Neural progenitor cell (in vitro differentiated cells): ENCODE measurements at regions not wholly inside any gene's neighbourhood (a gene's known extent, or its start where the extent isn't known, plus 50 kb on each side); places are given as distances from the start of the nearest gene placed in this dataset.

Experiments
- DNase-seq: peaks from one replicate; pipeline ENCODE4 v3.0.0-alpha.2; 2016; ENCODE audit warnings: low spot score
- H2AFZ ChIP-seq: fragments of 200-600 bp; sonication (generic); replicated peaks from 2 replicates; pipeline ENCODE4 v1.6.1; 2016; ENCODE audit warnings: antibody characterized with exemption
- H3F3A ChIP-seq: fragments of 200-600 bp; sonication (generic); 2 replicates; pipeline ENCODE4 v1.6.1; 2016; ENCODE audit warnings: antibody characterized with exemption, low read depth
- H3K27ac ChIP-seq: fragments of 200-600 bp; sonication (generic); 2 replicates; pipeline ENCODE4 v1.5.1; 2016; ENCODE audit warnings: mild to moderate bottlenecking
- H3K27me3 ChIP-seq: fragments of 200-600 bp; sonication (generic); 2 replicates; pipeline ENCODE4 v1.6.1; 2016; ENCODE audit warnings: mild to moderate bottlenecking, moderate library complexity
- H3K36me3 ChIP-seq: fragments of 200-600 bp; sonication (generic); 2 replicates; pipeline ENCODE4 v1.5.1; 2016
- H3K4me1 ChIP-seq: fragments of 200-600 bp; sonication (generic); 2 replicates; pipeline ENCODE4 v1.6.1; 2016; ENCODE audit warnings: mixed run types
- H3K4me2 ChIP-seq: fragments of 200-600 bp; sonication (generic); 2 replicates; pipeline ENCODE4 v1.6.1; 2016
- H3K4me3 ChIP-seq: fragments of 200-600 bp; sonication (generic); 2 replicates; pipeline ENCODE4 v1.5.1; 2016
- H3K79me2 ChIP-seq: fragments of 200-600 bp; sonication (generic); 2 replicates; pipeline ENCODE4 v1.6.1; 2016; ENCODE audit warnings: low read depth
- H3K9ac ChIP-seq: fragments of 200-600 bp; sonication (generic); 2 replicates; pipeline ENCODE4 v1.6.1; 2016
- H3K9me3 ChIP-seq: fragments of 200-600 bp; sonication (generic); 2 replicates; pipeline ENCODE4 v1.5.1; 2016; ENCODE audit warnings: low read depth
- H4K20me1 ChIP-seq: fragments of 200-600 bp; sonication (generic); 2 replicates; pipeline ENCODE4 v1.6.1; 2016; ENCODE audit warnings: low read depth
- H3K27ac Mint-ChIP-seq: 3 replicates; pipeline ENCODE4 v1.8.0; 2021; ENCODE audit warnings: mixed read lengths
- H3K27me3 Mint-ChIP-seq: 2 replicates; pipeline ENCODE4 v1.8.0; 2022; ENCODE audit warnings: low read depth, mild to moderate bottlenecking, inconsistent platforms, moderate library complexity, mixed read lengths; ENCODE audit not compliant: insufficient read depth
- H3K36me3 Mint-ChIP-seq: 3 replicates; pipeline ENCODE4 v1.8.0; 2021; ENCODE audit warnings: mixed read lengths
- H3K4me1 Mint-ChIP-seq: 3 replicates; pipeline ENCODE4 v1.8.0; 2021; ENCODE audit warnings: mixed read lengths
- H3K4me3 Mint-ChIP-seq: 3 replicates; pipeline ENCODE4 v1.8.0; 2021; ENCODE audit warnings: mild to moderate bottlenecking, moderate library complexity, mixed read lengths
- H3K9me3 Mint-ChIP-seq: 3 replicates; pipeline ENCODE4 v1.8.0; 2020; ENCODE audit warnings: mixed read lengths
- CTCF ChIP-seq: fragments of 200-600 bp; sonication (generic); IDR thresholded peaks from 2 replicates; pipeline ENCODE4 v1.5.1; 2017; ENCODE audit warnings: antibody characterized with exemption, mild to moderate bottlenecking
- EZH2 ChIP-seq: fragments of 200-600 bp; sonication (generic); IDR thresholded peaks from 2 replicates; pipeline ENCODE4 v1.6.1; 2017; ENCODE audit warnings: antibody characterized with exemption, mild to moderate bottlenecking, moderate library complexity
- EZH2phosphoT487 ChIP-seq: fragments of 200-600 bp; sonication (generic); IDR thresholded peaks from 2 replicates; pipeline ENCODE4 v1.6.1; 2017; ENCODE audit warnings: antibody characterized with exemption

GRCh38 chr12:14262771-14263511 lies 102.5 kb upstream of the ATF7IP start:
- no peak for DNase-seq
- no peak for TF ChIP-seq CTCF
- no peak for TF ChIP-seq EZH2
- no peak for TF ChIP-seq EZH2phosphoT487
- Histone ChIP-seq H3K36me3 (no peaks in the 10 kb centered on the region), H3K4me3 (no peak overlapping the region), H3K79me2 (no peaks in the 10 kb centered on the region), H3K4me2 (no peak overlapping the region), H3K4me1 (peaks cover 18% of the 10 kb centered on the region), H4K20me1 (no peaks in the 10 kb centered on the region), H3K9me3 (peaks cover 4% of the 10 kb centered on the region), H3K27me3 (no peaks in the 10 kb centered on the region), H3K9ac (no peak overlapping the region), H3K27ac (no peak overlapping the region), H3F3A (peaks cover 65% of the 10 kb centered on the region), H2AFZ (no peak overlapping the region)
- H3K36me3 Mint-ChIP-seq = peaks cover 14% of the 10 kb centered on the region
- H3K4me3 Mint-ChIP-seq = no peak overlapping the region
- H3K9me3 Mint-ChIP-seq = peaks cover 56% of the 10 kb centered on the region
- peaks cover 45% of the 10 kb centered on the region for H3K4me1 Mint-ChIP-seq
- H3K27me3 Mint-ChIP-seq = peaks cover 4% of the 10 kb centered on the region
- H3K27ac Mint-ChIP-seq = peak overlapping the region; percentile 66

- no peaks in the 10 kb centered on the region for H4K20me1 ChIP-seq
- Mint-ChIP-seq H3K4me1 (peaks cover 42% of the 10 kb centered on the region), H3K4me3 (no peak overlapping the region), H3K9me3 (peaks cover 50% of the 10 kb centered on the region), H3K27me3 (peaks cover 4% of the 10 kb centered on the region), H3K27ac (no peak overlapping the region), H3K36me3 (peaks cover 11% of the 10 kb centered on the region)
- H3K4me1 ChIP-seq = peaks cover 22% of the 10 kb centered on the region
- peaks cover 65% of the 10 kb centered on the region for H3F3A ChIP-seq
- TF ChIP-seq EZH2 (no peak), EZH2phosphoT487 (no peak), CTCF (no peak)
- no peak overlapping the region for H2AFZ ChIP-seq
- no peak for DNase-seq
- H3K9ac ChIP-seq = no peak overlapping the region
- peaks cover 4% of the 10 kb centered on the region for H3K9me3 ChIP-seq
- no peak overlapping the region for H3K4me2 ChIP-seq
- H3K36me3 ChIP-seq = no peaks in the 10 kb centered on the region
- H3K27me3 ChIP-seq = no peaks in the 10 kb centered on the region
- H3K4me3 ChIP-seq = no peak overlapping the region
- H3K27ac ChIP-seq = no peak overlapping the region
- H3K79me2 ChIP-seq = no peaks in the 10 kb centered on the region
Measured at GRCh38 chr12:14263742-14264141, 101.7 kb upstream of the ATF7IP start.

- H3K4me2 ChIP-seq = no peak overlapping the region
- H3K27me3 ChIP-seq = no peaks in the 10 kb centered on the region
- H2AFZ ChIP-seq = no peak overlapping the region
- H3K27ac Mint-ChIP-seq = peak overlapping the region; percentile 33
- no peak overlapping the region for H3K27ac ChIP-seq
- DNase-seq = no peak
- H3K9me3 ChIP-seq = peaks cover 4% of the 10 kb centered on the region
- no peak overlapping the region for H3K9ac ChIP-seq
- peaks cover 22% of the 10 kb centered on the region for H3K4me1 ChIP-seq
- peaks cover 46% of the 10 kb centered on the region for H3K9me3 Mint-ChIP-seq
- H3K4me3 ChIP-seq = no peak overlapping the region
- no peaks in the 10 kb centered on the region for H3K79me2 ChIP-seq
- H3K27me3 Mint-ChIP-seq = peaks cover 8% of the 10 kb centered on the region
- H3K4me3 Mint-ChIP-seq = no peak overlapping the region
- H3F3A ChIP-seq = peaks cover 60% of the 10 kb centered on the region
- TF ChIP-seq CTCF = no peak
- no peak for TF ChIP-seq EZH2
- no peak for TF ChIP-seq EZH2phosphoT487
- H4K20me1 ChIP-seq = no peaks in the 10 kb centered on the region
- H3K36me3 Mint-ChIP-seq = peaks cover 8% of the 10 kb centered on the region
- no peaks in the 10 kb centered on the region for H3K36me3 ChIP-seq
- peaks cover 40% of the 10 kb centered on the region for H3K4me1 Mint-ChIP-seq
Measured at GRCh38 chr12:14264316-14264715, 101.2 kb upstream of the ATF7IP start.
